CD1c-positive myeloid dendritic cell (primary cell): ENCODE measurements at regions not wholly inside any gene's neighbourhood (a gene's known extent, or its start where the extent isn't known, plus 50 kb on each side); places are given as distances from the start of the nearest gene placed in this dataset.

ENCODE experiments used
- DNase-seq: peaks from one replicate; pipeline ENCODE4 v3.0.0-alpha.2; 2016; ENCODE audit errors: extremely low spot score

- DNase-seq = no peak
Observed at GRCh38 chr4:54152846-54153600, 53.1 kb downstream of the GSX2 start.

- no peak for DNase-seq
Observed at GRCh38 chr4:54155936-54156335, 56.0 kb downstream of the GSX2 start.

DNA sequence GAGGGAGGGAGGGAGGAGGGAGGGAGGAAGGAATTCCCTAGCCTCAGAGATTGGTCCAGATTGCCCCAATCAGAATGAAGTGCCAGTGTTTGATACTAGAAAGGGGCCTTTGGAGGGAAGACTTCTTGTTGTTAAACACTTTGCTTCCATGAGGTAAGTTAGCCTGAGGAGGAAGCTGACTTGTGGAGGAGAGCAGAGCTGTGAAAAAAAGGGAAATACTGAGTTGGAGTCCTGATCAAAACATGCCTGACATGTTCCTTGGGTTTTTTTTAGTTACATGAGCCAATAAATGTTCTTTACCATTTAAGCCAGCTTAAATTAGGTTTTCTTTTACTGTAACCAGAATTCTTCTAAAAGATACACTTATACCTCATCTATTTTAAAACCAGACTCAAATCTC, 57.6 kb downstream of the GSX2 start:
- peak; percentile 10 for DNase-seq

GRCh38 chr4:54159543-54159942, 59.6 kb downstream of the GSX2 start:
- no peak for DNase-seq

GRCh38 chr4:54165011-54165410, 64.1 kb upstream of the PDGFRA start:
- DNase-seq = no peak

GRCh38 chr4:54165438-54165837, 63.7 kb upstream of the PDGFRA start:
- no peak for DNase-seq

GRCh38 chr4:54167508-54167907, 61.6 kb upstream of the PDGFRA start:
- DNase-seq = no peak

GRCh38 chr4:54169176-54169575, 59.9 kb upstream of the PDGFRA start:
- no peak for DNase-seq

DNA sequence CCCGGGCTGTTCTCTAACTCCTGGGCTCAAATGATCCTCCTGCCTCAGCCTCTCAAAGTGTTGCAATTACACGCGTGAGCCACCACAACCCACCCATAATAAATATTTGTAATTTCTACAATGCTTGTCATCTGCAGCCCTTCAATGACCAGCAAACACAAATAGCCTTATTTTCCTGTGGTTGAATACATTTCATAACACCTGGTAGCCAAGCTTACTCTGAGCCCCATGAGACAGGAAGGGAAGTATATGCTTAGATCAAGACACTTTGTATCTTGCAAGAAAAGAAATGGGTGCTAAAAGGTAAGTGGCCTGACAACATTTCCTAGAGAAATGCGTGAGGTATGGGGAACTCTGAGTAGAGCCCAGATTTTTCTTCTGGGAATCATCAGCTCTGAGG, 56.9 kb upstream of the PDGFRA start:
- DNase-seq = no peak

- DNase-seq = no peak
Observed at GRCh38 chr4:54173281-54173912, 55.7 kb upstream of the PDGFRA start.

DNA sequence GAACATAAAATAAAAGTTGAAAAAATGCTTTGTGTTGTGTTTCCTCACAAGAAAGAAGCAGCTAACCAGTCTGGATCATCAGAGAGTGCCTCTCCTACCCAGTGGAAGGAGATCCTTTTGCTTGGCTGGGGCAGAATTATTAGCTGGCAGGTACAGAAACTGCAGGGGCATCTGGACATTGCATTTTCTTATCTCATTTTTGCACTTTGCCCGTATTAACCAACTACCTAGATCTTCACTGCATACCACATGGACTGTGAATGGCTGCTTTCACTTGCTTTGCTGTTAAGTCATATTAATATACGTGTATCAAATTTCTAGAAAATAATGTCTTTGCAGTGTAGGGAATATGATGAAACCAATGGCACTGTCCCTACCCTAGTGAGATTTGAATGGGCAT, 52.9 kb upstream of the PDGFRA start:
- DNase-seq = no peak
